Sigmoid colon (tissue), 6 donors: ENCODE measurements at regions not wholly inside any gene's neighbourhood (a gene's known extent, or its start where the extent isn't known, plus 50 kb on each side); places are given as distances from the start of the nearest gene placed in this dataset.

Experiments used
- DNase-seq: peaks from one replicate; pipeline ENCODE4 v3.0.0-alpha.2; 2019
- H3K27ac ChIP-seq, 4 donors: fragments of 200-600 bp; sonication (generic); one replicate each; pipeline ENCODE4 v1.5.1; 2016 to 2019; ENCODE audit warnings: mild to moderate bottlenecking in 1 of 4
- H3K27me3 ChIP-seq, 3 donors: fragments of 200-600 bp; sonication (generic); one replicate each; pipeline ENCODE4 v1.5.1; 2019; ENCODE audit warnings: mild to moderate bottlenecking in 1 of 3
- H3K36me3 ChIP-seq, 4 donors: fragments of 200-600 bp; sonication (generic); one replicate each; pipeline ENCODE4 v1.5.1; 2016 to 2019
- H3K4me1 ChIP-seq, 4 donors: fragments of 200-600 bp; sonication (generic); one replicate each; pipeline ENCODE4 v1.5.1; 2017 to 2019
- H3K4me3 ChIP-seq, 4 donors: fragments of 200-600 bp; sonication (generic); one replicate each; pipeline ENCODE4 v1.5.1; 2017 to 2019; ENCODE audit warnings: mild to moderate bottlenecking in 2 of 4, moderate library complexity in 1 of 4
- H3K9me3 ChIP-seq, 4 donors: fragments of 200-600 bp in 3 of 4; sonication (generic) in 3 of 4; one replicate each; pipeline versions ENCODE4 v1.5.1 to v1.6.1; 2013 to 2019
- EP300 ChIP-seq, 4 donors: sonication (generic); formaldehyde crosslinking; IDR thresholded peaks; one replicate each; pipeline ENCODE4 v1.6.1; 2017; ENCODE audit warnings: antibody characterized with exemption in 4 of 4
- POLR2A ChIP-seq, 2 donors: fragments of 450-650 bp; IDR thresholded peaks; one replicate each; pipeline ENCODE4 v1.6.1; 2016; ENCODE audit warnings: antibody characterized with exemption in 2 of 2, mild to moderate bottlenecking in 2 of 2, moderate library complexity in 2 of 2
- POLR2AphosphoS5 ChIP-seq, 4 donors: sonication (generic); formaldehyde crosslinking; IDR thresholded peaks; one replicate each; pipeline ENCODE4 v1.6.1; 2017; ENCODE audit warnings: antibody characterized with exemption in 4 of 4
- WGBS, 2 donors: extraction: QIAGEN DNeasy Blood & Tissue Kit; methylation state at CpG; one replicate each; pipeline ENCODE4 v1.1.7; 2013; 5-methylcytosine and 5-hydroxymethylcytosine counted together
- intact Hi-C: fragments of 100-400 bp; cut with DNase I; formaldehyde crosslinking; loops from one replicate; pipeline ENCODE4 v1.15.1; 2023
- TF ChIP-seq, protein P1 (sequence below), 4 experiments: fragments of 450-650 bp in 3 of 4; fragments of 200-600 bp in 1 of 4; IDR thresholded peaks; one replicate each; pipeline ENCODE4 v1.5.1; 2016 to 2019; ENCODE audit warnings: antibody characterized with exemption in 4 of 4, mild to moderate bottlenecking in 3 of 4, moderate library complexity in 2 of 4
- donor health status: healthy with polysubstance abuse.
- donor health status: healthy.

GRCh38 chr5:118029807-118030206 lies 958.5 kb downstream of the DTWD2 start:
- Histone ChIP-seq H3K36me3 (no peaks in the 10 kb centered on the region), H3K9me3 (peaks cover 0 to 3% (median 0%) of the 10 kb centered on the region in 4 donors), H3K4me3 (no peak overlapping the region), H3K4me1 (no peaks in the 10 kb centered on the region), H3K27ac (no peak overlapping the region), H3K27me3 (no peaks in the 10 kb centered on the region)
- 67 to 78% methylated on average over 1 of the region's 1 CpG for WGBS, 2 donors
- intact Hi-C loops: no loop called here
- no peak for DNase-seq
- no peak for TF ChIP-seq POLR2AphosphoS5 (IDR thresholded peaks at IDR 0.05)

DNA sequence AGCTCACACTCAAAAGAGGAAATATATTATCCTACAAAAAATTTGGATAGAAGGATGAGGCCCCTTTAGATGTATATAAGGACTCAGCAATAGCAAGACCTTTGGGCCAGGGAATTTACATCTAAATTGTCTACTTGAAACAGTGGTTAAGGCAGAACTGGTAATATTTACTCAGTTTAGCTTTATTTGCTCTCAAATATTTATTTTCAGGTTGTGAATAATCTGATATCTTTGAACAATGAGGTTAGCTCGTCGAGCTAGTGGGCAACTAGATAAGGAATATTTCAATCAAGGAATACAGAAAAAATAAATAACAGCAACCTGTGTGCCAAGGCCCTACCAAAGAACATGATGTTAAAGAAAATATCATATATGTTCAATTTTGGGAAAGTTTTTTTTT lies 966.3 kb downstream of the DTWD2 start:
- TF ChIP-seq, protein P1, sequence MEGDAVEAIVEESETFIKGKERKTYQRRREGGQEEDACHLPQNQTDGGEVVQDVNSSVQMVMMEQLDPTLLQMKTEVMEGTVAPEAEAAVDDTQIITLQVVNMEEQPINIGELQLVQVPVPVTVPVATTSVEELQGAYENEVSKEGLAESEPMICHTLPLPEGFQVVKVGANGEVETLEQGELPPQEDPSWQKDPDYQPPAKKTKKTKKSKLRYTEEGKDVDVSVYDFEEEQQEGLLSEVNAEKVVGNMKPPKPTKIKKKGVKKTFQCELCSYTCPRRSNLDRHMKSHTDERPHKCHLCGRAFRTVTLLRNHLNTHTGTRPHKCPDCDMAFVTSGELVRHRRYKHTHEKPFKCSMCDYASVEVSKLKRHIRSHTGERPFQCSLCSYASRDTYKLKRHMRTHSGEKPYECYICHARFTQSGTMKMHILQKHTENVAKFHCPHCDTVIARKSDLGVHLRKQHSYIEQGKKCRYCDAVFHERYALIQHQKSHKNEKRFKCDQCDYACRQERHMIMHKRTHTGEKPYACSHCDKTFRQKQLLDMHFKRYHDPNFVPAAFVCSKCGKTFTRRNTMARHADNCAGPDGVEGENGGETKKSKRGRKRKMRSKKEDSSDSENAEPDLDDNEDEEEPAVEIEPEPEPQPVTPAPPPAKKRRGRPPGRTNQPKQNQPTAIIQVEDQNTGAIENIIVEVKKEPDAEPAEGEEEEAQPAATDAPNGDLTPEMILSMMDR (IDR thresholded peaks at IDR 0.05): no peak
- TF ChIP-seq EP300 (IDR thresholded peaks at IDR 0.05): no peak
- TF ChIP-seq POLR2A (IDR thresholded peaks at IDR 0.05): no peak
- H3K27ac ChIP-seq: no peak overlapping the region
- WGBS, 2 donors: 24 to 66% methylated on average over 2 of the region's 2 CpGs
- intact Hi-C loops: no loop called here
- H3K4me1 ChIP-seq: no peaks in the 10 kb centered on the region
- H3K27me3 ChIP-seq: no peaks in the 10 kb centered on the region
- H3K36me3 ChIP-seq: no peaks in the 10 kb centered on the region
- H3K9me3 ChIP-seq: peaks cover 0 to 3% (median 0%) of the 10 kb centered on the region in 4 donors
- no peak overlapping the region for H3K4me3 ChIP-seq
- DNase-seq: no peak

- Histone ChIP-seq H3K9me3 (no peaks in the 10 kb centered on the region), H3K4me1 (no peaks in the 10 kb centered on the region), H3K27me3 (no peaks in the 10 kb centered on the region), H3K36me3 (no peaks in the 10 kb centered on the region), H3K4me3 (no peak overlapping the region), H3K27ac (no peak overlapping the region)
- TF ChIP-seq, protein P1 (IDR thresholded peaks at IDR 0.05): no peak
- DNase-seq: no peak
- 72 to 82% methylated on average over 5 of the region's 5 CpGs for WGBS, 2 donors
- intact Hi-C loops: no loop called here
Observed at GRCh38 chr5:118017536-118017935, 970.8 kb downstream of the DTWD2 start.

- Histone ChIP-seq H3K27ac (no peak overlapping the region), H3K4me3 (no peak overlapping the region), H3K36me3 (no peaks in the 10 kb centered on the region), H3K27me3 (no peaks in the 10 kb centered on the region), H3K9me3 (no peaks in the 10 kb centered on the region), H3K4me1 (no peaks in the 10 kb centered on the region)
- no peak for TF ChIP-seq POLR2A (IDR thresholded peaks at IDR 0.05)
- no peak for TF ChIP-seq POLR2AphosphoS5 (IDR thresholded peaks at IDR 0.05)
- no peak for TF ChIP-seq EP300 (IDR thresholded peaks at IDR 0.05)
- DNase-seq: no peak
- intact Hi-C loops: no loop called here
Observed at GRCh38 chr5:118016396-118016795, 972.0 kb downstream of the DTWD2 start.

GRCh38 chr5:118015511-118015910 lies 972.8 kb downstream of the DTWD2 start:
- no peaks in the 10 kb centered on the region for H3K9me3 ChIP-seq
- WGBS, 2 donors: 77 to 85% methylated on average over 2 of the region's 2 CpGs
- no peaks in the 10 kb centered on the region for H3K27me3 ChIP-seq
- intact Hi-C loops: no loop called here
- no peak overlapping the region for H3K27ac ChIP-seq
- no peak for DNase-seq
- H3K36me3 ChIP-seq: no peaks in the 10 kb centered on the region
- peaks cover 0 to 4% (median 1%) of the 10 kb centered on the region in 4 donors for H3K4me1 ChIP-seq
- TF ChIP-seq POLR2AphosphoS5 (IDR thresholded peaks at IDR 0.05): no peak
- no peak for TF ChIP-seq POLR2A (IDR thresholded peaks at IDR 0.05)
- TF ChIP-seq EP300 (IDR thresholded peaks at IDR 0.05): no peak
- TF ChIP-seq, protein P1 (IDR thresholded peaks at IDR 0.05): no peak
- H3K4me3 ChIP-seq: no peak overlapping the region

DNA sequence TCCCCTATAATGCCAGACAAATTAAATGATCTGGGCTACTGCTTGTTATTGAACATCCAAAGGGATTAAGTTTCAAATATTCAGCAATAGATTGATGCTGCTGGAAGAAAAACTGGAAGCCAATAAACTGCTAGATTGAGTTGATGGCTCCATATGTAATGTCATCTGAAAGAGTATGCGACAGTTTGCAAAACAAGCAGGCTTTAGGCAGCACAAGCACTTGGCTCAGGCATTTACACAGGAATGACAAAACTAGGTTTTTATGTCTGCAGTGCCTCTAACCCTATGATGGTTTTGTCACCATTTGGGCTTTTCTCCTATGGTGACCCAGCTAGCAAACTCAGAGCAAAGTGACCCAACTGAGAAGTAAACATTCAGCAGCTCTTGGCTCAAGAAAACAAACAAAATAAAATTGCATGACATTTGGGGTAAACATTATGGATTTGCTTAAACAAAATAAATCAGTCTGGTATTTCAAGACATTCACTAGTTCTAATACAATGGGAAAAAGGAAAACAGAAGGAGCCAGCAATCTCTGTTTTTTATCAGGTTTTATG lies 978.5 kb downstream of the DTWD2 start:
- intact Hi-C loops: no loop called here
- DNase-seq: no peak
- Histone ChIP-seq H3K4me3 (no peak overlapping the region), H3K9me3 (no peaks in the 10 kb centered on the region), H3K27me3 (no peaks in the 10 kb centered on the region), H3K4me1 (peaks cover 0 to 30% (median 14%) of the 10 kb centered on the region in 4 donors), H3K36me3 (no peaks in the 10 kb centered on the region), H3K27ac (no peak overlapping the region)
- WGBS, 2 donors: 54 to 73% methylated on average over 1 of the region's 1 CpG
- TF ChIP-seq POLR2AphosphoS5 (IDR thresholded peaks at IDR 0.05) (no peak), POLR2A (IDR thresholded peaks at IDR 0.05) (no peak), EP300 (IDR thresholded peaks at IDR 0.05) (no peak)
- TF ChIP-seq, protein P1 (IDR thresholded peaks at IDR 0.05): no peak
